ENCODE measurements at regions not wholly inside any gene's neighbourhood (a gene's known extent, or its start where the extent isn't known, plus 50 kb on each side); places are given as distances from the start of the nearest gene placed in this dataset.
"Not testable (repeated sequence)": the region's sequence is repeated elsewhere in the genome, so short reads cannot be mapped to it uniquely, and the experiment has no call there.

- no peak for DNase-seq (ENCODE audit: low read depth)
Observed at GRCh38 chr4:38468339-38468866, 195.6 kb upstream of the KLF3 start.

GRCh38 chr4:38469410-38469809 lies 194.6 kb upstream of the KLF3 start:
- no peak for DNase-seq (ENCODE audit: low read depth)

- no peak for DNase-seq (ENCODE audit: low read depth)
Observed at GRCh38 chr4:38470735-38471262, 193.2 kb upstream of the KLF3 start.

- DNase-seq (ENCODE audit: low read depth): no peak
Observed at GRCh38 chr4:38482696-38483095, 181.3 kb upstream of the KLF3 start.

- not testable (repeated sequence) for DNase-seq (ENCODE audit: low read depth)
Observed at GRCh38 chr4:38483628-38484027, 180.4 kb upstream of the KLF3 start.

- no peak for DNase-seq (ENCODE audit: low read depth)
Observed at GRCh38 chr4:38489011-38489861, 174.8 kb upstream of the KLF3 start.

GRCh38 chr4:38489924-38490639 lies 173.9 kb upstream of the KLF3 start:
- DNase-seq (ENCODE audit: low read depth): no peak

- no peak for DNase-seq (ENCODE audit: low read depth)
Observed at GRCh38 chr4:38490753-38491446, 173.1 kb upstream of the KLF3 start.

- DNase-seq (ENCODE audit: low read depth): no peak
Observed at GRCh38 chr4:38491854-38492478, 172.0 kb upstream of the KLF3 start.

- no peak for DNase-seq (ENCODE audit: low read depth)
Observed at GRCh38 chr4:38493066-38493465, 170.9 kb upstream of the KLF3 start.

- DNase-seq (ENCODE audit: low read depth): no peak
Observed at GRCh38 chr4:38495446-38495845, 168.6 kb upstream of the KLF3 start.

- DNase-seq (ENCODE audit: low read depth): no peak
Observed at GRCh38 chr4:38497121-38497520, 166.9 kb upstream of the KLF3 start.

GRCh38 chr4:38499101-38499500 lies 164.9 kb upstream of the KLF3 start:
- no peak for DNase-seq (ENCODE audit: low read depth)

- no peak for DNase-seq (ENCODE audit: low read depth)
Observed at GRCh38 chr4:38500433-38500832, 163.6 kb upstream of the KLF3 start.

GRCh38 chr4:38501698-38502097 lies 162.3 kb upstream of the KLF3 start:
- DNase-seq (ENCODE audit: low read depth): no peak

- DNase-seq (ENCODE audit: low read depth): no peak
Observed at GRCh38 chr4:38503689-38504395, 160.2 kb upstream of the KLF3 start.

- DNase-seq (ENCODE audit: low read depth): no peak
Observed at GRCh38 chr4:38504396-38504715, 159.6 kb upstream of the KLF3 start.

GRCh38 chr4:38509551-38509950 lies 154.4 kb upstream of the KLF3 start:
- DNase-seq (ENCODE audit: low read depth): no peak

GRCh38 chr4:38510201-38510600 lies 153.8 kb upstream of the KLF3 start:
- no peak for DNase-seq (ENCODE audit: low read depth)

GRCh38 chr4:38511702-38512101 lies 152.3 kb upstream of the KLF3 start:
- no peak for DNase-seq (ENCODE audit: low read depth)

- no peak for DNase-seq (ENCODE audit: low read depth)
Observed at GRCh38 chr4:38512840-38513239, 151.2 kb upstream of the KLF3 start.

All from fibroblast of the conjunctiva (primary cell).